ENCODE measurements at regions not wholly inside any gene's neighbourhood (a gene's known extent, or its start where the extent isn't known, plus 50 kb on each side); places are given as distances from the start of the nearest gene placed in this dataset.
A peak's percentile ranks its signal among the peaks of the same experiment; 100 is the strongest.

- H3K4me3 ChIP-seq = no peak overlapping the region
- no peak overlapping the region for H2AFZ ChIP-seq (replicated peaks)
- Mint-ChIP-seq H3K9me3 (peaks cover 3% of the 10 kb centered on the region), H3K27me3 (ENCODE audit: insufficient read depth, low read depth) (peaks cover 6% of the 10 kb centered on the region), H3K27ac (no peak overlapping the region), H3K4me3 (no peak overlapping the region), H3K36me3 (no peaks in the 10 kb centered on the region), H3K4me1 (peaks cover 22% of the 10 kb centered on the region)
- H4K20me1 ChIP-seq (ENCODE audit: low read depth) = no peaks in the 10 kb centered on the region
- H3K9me3 ChIP-seq (ENCODE audit: low read depth) = no peaks in the 10 kb centered on the region
- peak; percentile 61 for DNase-seq (ENCODE audit: low spot score)
- H3K4me2 ChIP-seq = no peak overlapping the region
- H3K27me3 ChIP-seq = no peaks in the 10 kb centered on the region
- H3K4me1 ChIP-seq = peaks cover 9% of the 10 kb centered on the region
- TF ChIP-seq EZH2phosphoT487 (IDR thresholded peaks at IDR 0.05) (no peak), EZH2 (IDR thresholded peaks at IDR 0.05) (no peak)
- TF ChIP-seq, protein P1, sequence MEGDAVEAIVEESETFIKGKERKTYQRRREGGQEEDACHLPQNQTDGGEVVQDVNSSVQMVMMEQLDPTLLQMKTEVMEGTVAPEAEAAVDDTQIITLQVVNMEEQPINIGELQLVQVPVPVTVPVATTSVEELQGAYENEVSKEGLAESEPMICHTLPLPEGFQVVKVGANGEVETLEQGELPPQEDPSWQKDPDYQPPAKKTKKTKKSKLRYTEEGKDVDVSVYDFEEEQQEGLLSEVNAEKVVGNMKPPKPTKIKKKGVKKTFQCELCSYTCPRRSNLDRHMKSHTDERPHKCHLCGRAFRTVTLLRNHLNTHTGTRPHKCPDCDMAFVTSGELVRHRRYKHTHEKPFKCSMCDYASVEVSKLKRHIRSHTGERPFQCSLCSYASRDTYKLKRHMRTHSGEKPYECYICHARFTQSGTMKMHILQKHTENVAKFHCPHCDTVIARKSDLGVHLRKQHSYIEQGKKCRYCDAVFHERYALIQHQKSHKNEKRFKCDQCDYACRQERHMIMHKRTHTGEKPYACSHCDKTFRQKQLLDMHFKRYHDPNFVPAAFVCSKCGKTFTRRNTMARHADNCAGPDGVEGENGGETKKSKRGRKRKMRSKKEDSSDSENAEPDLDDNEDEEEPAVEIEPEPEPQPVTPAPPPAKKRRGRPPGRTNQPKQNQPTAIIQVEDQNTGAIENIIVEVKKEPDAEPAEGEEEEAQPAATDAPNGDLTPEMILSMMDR (IDR thresholded peaks at IDR 0.05) = no peak
- H3K27ac ChIP-seq = no peak overlapping the region
- H3K36me3 ChIP-seq = no peaks in the 10 kb centered on the region
- H3F3A ChIP-seq (ENCODE audit: low read depth) = no peaks in the 10 kb centered on the region
- H3K9ac ChIP-seq = no peak overlapping the region
- H3K79me2 ChIP-seq (ENCODE audit: low read depth) = no peaks in the 10 kb centered on the region
These were observed 169.7 kb upstream of the TNFAIP3 start for GRCh38 chr6:137697267-137697938.

DNA sequence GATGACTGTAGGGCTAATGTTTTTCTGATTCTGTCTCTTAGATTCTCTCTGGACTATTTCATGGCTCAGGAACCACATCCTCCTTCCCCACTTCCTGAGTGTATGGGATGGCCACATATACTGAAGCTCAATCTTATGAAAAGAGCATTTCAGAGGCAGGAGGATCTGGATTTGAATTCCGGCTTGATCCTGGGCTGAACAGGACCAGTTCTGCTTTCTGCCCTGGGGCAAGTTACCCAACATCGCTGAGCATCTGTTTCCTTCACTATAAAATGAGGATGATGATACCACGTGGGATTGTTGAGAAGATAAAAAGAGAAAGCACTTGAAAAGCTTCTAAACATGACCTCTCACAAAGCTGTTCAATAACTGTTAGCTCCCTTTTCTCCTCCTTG is 168.4 kb upstream of the TNFAIP3 start:
- H3K36me3 Mint-ChIP-seq = no peaks in the 10 kb centered on the region
- no peaks in the 10 kb centered on the region for H3K79me2 ChIP-seq (ENCODE audit: low read depth)
- H3K4me1 ChIP-seq = peaks cover 9% of the 10 kb centered on the region
- peaks cover 20% of the 10 kb centered on the region for H3K4me1 Mint-ChIP-seq
- H3K4me3 Mint-ChIP-seq = no peak overlapping the region
- H2AFZ ChIP-seq (replicated peaks) = no peak overlapping the region
- peaks cover 6% of the 10 kb centered on the region for H3K27me3 Mint-ChIP-seq (ENCODE audit: insufficient read depth, low read depth)
- peaks cover 3% of the 10 kb centered on the region for H3K9me3 Mint-ChIP-seq
- no peaks in the 10 kb centered on the region for H3K9me3 ChIP-seq (ENCODE audit: low read depth)
- no peaks in the 10 kb centered on the region for H3K36me3 ChIP-seq
- no peak overlapping the region for H3K9ac ChIP-seq
- TF ChIP-seq, protein P1 (IDR thresholded peaks at IDR 0.05) = no peak
- no peak for TF ChIP-seq EZH2phosphoT487 (IDR thresholded peaks at IDR 0.05)
- no peak for TF ChIP-seq EZH2 (IDR thresholded peaks at IDR 0.05)
- H3K27ac ChIP-seq = no peak overlapping the region
- no peaks in the 10 kb centered on the region for H3F3A ChIP-seq (ENCODE audit: low read depth)
- no peak overlapping the region for H3K4me2 ChIP-seq
- no peak overlapping the region for H3K4me3 ChIP-seq
- H3K27ac Mint-ChIP-seq = no peak overlapping the region
- no peaks in the 10 kb centered on the region for H3K27me3 ChIP-seq
- DNase-seq (ENCODE audit: low spot score) = no peak
- no peaks in the 10 kb centered on the region for H4K20me1 ChIP-seq (ENCODE audit: low read depth)

DNA sequence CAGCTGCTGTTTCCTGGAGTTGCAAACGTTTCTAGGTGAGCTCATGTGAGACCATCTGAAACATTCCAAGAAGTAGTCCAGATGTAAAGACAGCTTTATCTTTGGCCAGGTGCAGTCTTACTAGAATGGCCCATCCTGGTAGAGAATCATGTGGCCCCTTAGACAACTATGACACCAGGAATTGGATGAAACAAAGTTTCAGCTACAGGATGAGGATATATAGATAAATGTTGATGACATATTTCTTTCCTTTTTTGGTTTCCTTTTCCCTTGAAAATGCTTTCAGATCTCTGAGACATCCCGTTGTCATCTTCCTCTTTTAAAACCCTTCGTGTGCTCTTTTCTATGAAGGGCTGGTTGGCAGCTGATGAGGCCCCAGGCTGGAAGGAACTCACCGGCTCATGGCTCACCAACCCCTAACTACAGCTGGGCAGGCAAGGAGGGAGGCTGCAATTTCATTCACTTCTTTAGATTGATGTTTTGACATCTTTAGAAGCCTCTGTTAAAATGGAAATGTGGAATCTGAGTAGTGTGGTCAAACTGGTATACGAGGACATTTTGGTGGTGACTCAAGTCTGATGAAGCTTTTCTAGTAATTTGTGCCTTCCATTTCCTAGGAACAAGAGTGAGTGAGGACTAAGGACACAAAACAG is 167.9 kb upstream of the TNFAIP3 start:
- H2AFZ ChIP-seq (replicated peaks) = no peak overlapping the region
- H3K9me3 Mint-ChIP-seq = peaks cover 3% of the 10 kb centered on the region

More for the DNA sequence above, 167.9 kb upstream of the TNFAIP3 start:
- Histone ChIP-seq H3K4me3 (no peak overlapping the region), H3K27ac (no peak overlapping the region), H4K20me1 (ENCODE audit: low read depth) (no peaks in the 10 kb centered on the region), H3K9ac (no peak overlapping the region), H3K9me3 (ENCODE audit: low read depth) (no peaks in the 10 kb centered on the region), H3K36me3 (no peaks in the 10 kb centered on the region), H3K79me2 (ENCODE audit: low read depth) (no peaks in the 10 kb centered on the region), H3F3A (ENCODE audit: low read depth) (no peaks in the 10 kb centered on the region), H3K27me3 (no peaks in the 10 kb centered on the region), H3K4me2 (no peak overlapping the region), H3K4me1 (peaks cover 9% of the 10 kb centered on the region)
- peaks cover 20% of the 10 kb centered on the region for H3K4me1 Mint-ChIP-seq
- H3K36me3 Mint-ChIP-seq = no peaks in the 10 kb centered on the region
- TF ChIP-seq EZH2phosphoT487 (IDR thresholded peaks at IDR 0.05) (no peak), EZH2 (IDR thresholded peaks at IDR 0.05) (no peak)
- TF ChIP-seq, protein P1 (IDR thresholded peaks at IDR 0.05) = no peak
- H3K4me3 Mint-ChIP-seq = no peak overlapping the region
- H3K27me3 Mint-ChIP-seq (ENCODE audit: insufficient read depth, low read depth) = peaks cover 6% of the 10 kb centered on the region
- H3K27ac Mint-ChIP-seq = no peak overlapping the region
- DNase-seq (ENCODE audit: low spot score) = no peak

Data from neural progenitor cell (in vitro differentiated cells).